ENCODE measurements at regions not wholly inside any gene's neighbourhood (a gene's known extent, or its start where the extent isn't known, plus 50 kb on each side); places are given as distances from the start of the nearest gene placed in this dataset.

GRCh38 chr14:44448951-44449358, 58.1 kb downstream of the FSCB start (continued):
- TF ChIP-seq REST (IDR thresholded peaks at IDR 0.05; ENCODE audit: unreplicated experiment), result no peak
- TF ChIP-seq POLR2AphosphoS5 (IDR thresholded peaks at IDR 0.05; ENCODE audit: low read depth), result no peak

GRCh38 chr14:44446965-44447364, 60.1 kb downstream of the FSCB start:
- Mint-ChIP-seq H3K4me1 (no peaks in the 10 kb centered on the region), H3K36me3 (ENCODE audit: low read depth) (no peaks in the 10 kb centered on the region), H3K27me3 (ENCODE audit: insufficient read depth, low read depth, poor library complexity) (peaks cover 6% of the 10 kb centered on the region), H3K27ac (no peak overlapping the region), H3K4me3 (no peak overlapping the region), H3K9me3 (peaks cover 2% of the 10 kb centered on the region; the same call in 1 of the 3 replicates)
- H3K4me3 ChIP-seq, result no peak overlapping the region
- H4K20me1 ChIP-seq (replicated peaks; ENCODE audit: insufficient read depth), result no peaks in the 10 kb centered on the region
- H3K4me2 ChIP-seq, result no peak overlapping the region
- H3K9me2 ChIP-seq (ENCODE audit: insufficient read depth), result peaks cover 6% of the 10 kb centered on the region; the same call in 1 of the 2 replicates
- H3F3A ChIP-seq (replicated peaks; ENCODE audit: low read depth), result no peaks in the 10 kb centered on the region
- no peaks in the 10 kb centered on the region for H3K27me3 ChIP-seq (ENCODE audit: insufficient read depth)
- DNase-seq (ENCODE audit: low spot score) (no peak), ATAC-seq (no peak)
- H3K79me2 ChIP-seq (replicated peaks; ENCODE audit: insufficient read depth), result no peaks in the 10 kb centered on the region
- no peaks in the 10 kb centered on the region for H3K36me3 ChIP-seq (ENCODE audit: insufficient read depth)
- H3K4me1 ChIP-seq (ENCODE audit: insufficient read depth), result 0 out of 2 replicates have a peak, but pooled peaks cover 6% of the 10 kb centered on the region
- TF ChIP-seq NANOG (IDR thresholded peaks at IDR 0.05; ENCODE audit: borderline replicate concordance) (no peak), REST (IDR thresholded peaks at IDR 0.05; ENCODE audit: unreplicated experiment) (no peak)
- H3K27ac ChIP-seq (ENCODE audit: low read depth), result no peak overlapping the region
- H2AFZ ChIP-seq, result no peak overlapping the region

GRCh38 chr14:44444454-44444853, 62.6 kb downstream of the FSCB start:
- H3K4me2 ChIP-seq, result no peak overlapping the region
- H3K4me1 ChIP-seq (ENCODE audit: insufficient read depth), result no peaks in the 10 kb centered on the region
- H3F3A ChIP-seq (replicated peaks; ENCODE audit: low read depth), result no peaks in the 10 kb centered on the region
- H3K27ac ChIP-seq (ENCODE audit: low read depth), result no peak overlapping the region
- H3K27me3 Mint-ChIP-seq (ENCODE audit: insufficient read depth, low read depth, poor library complexity), result no peaks in the 10 kb centered on the region
- H3K4me3 Mint-ChIP-seq, result no peak overlapping the region
- ATAC-seq (no peak), DNase-seq (ENCODE audit: low spot score) (no peak)
- H3K4me3 ChIP-seq, result no peak overlapping the region
- no peak overlapping the region for H2AFZ ChIP-seq
- H3K36me3 Mint-ChIP-seq (ENCODE audit: low read depth), result no peaks in the 10 kb centered on the region
- H3K27ac Mint-ChIP-seq, result no peak overlapping the region
- no peaks in the 10 kb centered on the region for H3K9me2 ChIP-seq (ENCODE audit: insufficient read depth)
- no peaks in the 10 kb centered on the region for H3K79me2 ChIP-seq (replicated peaks; ENCODE audit: insufficient read depth)
- H3K4me1 Mint-ChIP-seq, result no peaks in the 10 kb centered on the region
- no peaks in the 10 kb centered on the region for H4K20me1 ChIP-seq (replicated peaks; ENCODE audit: insufficient read depth)
- H3K27me3 ChIP-seq (ENCODE audit: insufficient read depth), result no peaks in the 10 kb centered on the region
- peaks cover 5% of the 10 kb centered on the region; the same call in 2 of the 3 replicates for H3K9me3 Mint-ChIP-seq
- H3K36me3 ChIP-seq (ENCODE audit: insufficient read depth), result no peaks in the 10 kb centered on the region
- no peak for TF ChIP-seq NANOG (IDR thresholded peaks at IDR 0.05; ENCODE audit: borderline replicate concordance)
- no peak for TF ChIP-seq EZH2phosphoT487 (IDR thresholded peaks at IDR 0.05; ENCODE audit: unreplicated experiment)
- TF ChIP-seq JUNB (IDR thresholded peaks at IDR 0.05; ENCODE audit: unreplicated experiment), result no peak
- no peak for TF ChIP-seq EZH2 (IDR thresholded peaks at IDR 0.05; ENCODE audit: low read depth, unreplicated experiment)
- no peak for TF ChIP-seq POLR2AphosphoS5 (IDR thresholded peaks at IDR 0.05; ENCODE audit: low read depth)
- no peak for TF ChIP-seq ZNF331 (CRISPR knock-in tag; IDR thresholded peaks at IDR 0.05; ENCODE audit: low read depth)
- TF ChIP-seq REST (IDR thresholded peaks at IDR 0.05; ENCODE audit: unreplicated experiment), result no peak
- no peak for TF ChIP-seq STAT1 (IDR thresholded peaks at IDR 0.05; ENCODE audit: unreplicated experiment)
- TF ChIP-seq ETS1 (IDR thresholded peaks at IDR 0.05), result no peak

Data from GM23338 (cell line).